Thymus (tissue), 11 donors: ENCODE measurements at regions not wholly inside any gene's neighbourhood (a gene's known extent, or its start where the extent isn't known, plus 50 kb on each side); places are given as distances from the start of the nearest gene placed in this dataset.
"Not testable (repeated sequence)": the region's sequence is repeated elsewhere in the genome, so short reads cannot be mapped to it uniquely, and the experiment has no call there.

ENCODE experiments used
- DNase-seq, 9 donors: peaks; one replicate each; pipeline ENCODE4 v3.0.0-alpha.2; 2013; ENCODE audit warnings: low spot score in 9 of 9, low read depth in 6 of 9, missing footprints in 1 of 9
- H3K27ac ChIP-seq, 2 donors: one replicate each; pipeline ENCODE4 v1.5.1; 2013; ENCODE audit warnings: control low read depth in 1 of 2, low read depth in 1 of 2, low read length in 1 of 2, mild to moderate bottlenecking in 1 of 2, moderate library complexity in 1 of 2
- H3K27me3 ChIP-seq, 2 donors: one replicate each; pipeline ENCODE4 v1.5.1; 2013; ENCODE audit warnings: low read length in 1 of 2; ENCODE audit not compliant: control insufficient read depth in 2 of 2, insufficient read depth in 1 of 2
- H3K36me3 ChIP-seq, 2 donors: one replicate each; pipeline ENCODE4 v1.5.1; 2013; ENCODE audit warnings: low read length in 1 of 2, mild to moderate bottlenecking in 1 of 2, moderate library complexity in 1 of 2; ENCODE audit not compliant: control insufficient read depth in 2 of 2, insufficient read depth in 2 of 2
- H3K4me1 ChIP-seq, 2 donors: one replicate each; pipeline ENCODE4 v1.5.1; 2013; ENCODE audit warnings: low read length in 2 of 2; ENCODE audit not compliant: control insufficient read depth in 2 of 2, insufficient read depth in 2 of 2
- H3K4me3 ChIP-seq, 2 donors: one replicate each; pipeline ENCODE4 v1.5.1; 2013; ENCODE audit warnings: low read length in 2 of 2, control low read depth in 1 of 2, mild to moderate bottlenecking in 1 of 2
- H3K9me3 ChIP-seq, 2 donors: one replicate each; pipeline ENCODE4 v1.5.1; 2013; ENCODE audit warnings: low read length in 1 of 2, mild to moderate bottlenecking in 1 of 2; ENCODE audit not compliant: control insufficient read depth in 2 of 2, insufficient read depth in 1 of 2
- WGBS: extraction: QIAGEN DNeasy Blood & Tissue Kit; methylation state at CpG from one replicate; pipeline ENCODE4 v1.1.7; 2013; 5-methylcytosine and 5-hydroxymethylcytosine counted together
- donor health status: healthy.

DNA sequence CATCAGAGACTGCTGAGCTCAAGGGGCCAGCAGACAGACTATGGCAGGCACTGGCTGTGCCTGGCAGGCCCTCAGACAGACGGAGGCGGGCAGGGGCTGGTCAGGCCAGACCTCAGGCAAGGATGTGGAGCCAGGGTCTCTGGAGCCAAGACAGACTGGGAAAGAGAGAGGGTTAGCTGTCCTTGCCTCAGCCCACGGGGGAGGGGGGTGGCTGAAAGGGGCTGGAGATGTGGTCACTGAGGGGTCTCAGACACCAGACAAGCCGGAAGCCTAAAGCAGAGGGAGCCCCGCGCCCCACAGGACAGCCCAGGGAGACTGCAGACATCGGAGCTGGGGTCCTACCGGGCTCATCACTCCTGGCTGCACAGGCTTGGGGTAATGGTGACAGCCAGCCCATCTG is 141.2 kb upstream of the FOXD4L5 start:
- 93% methylated on average over 8 of the region's 8 CpGs for WGBS
- Histone ChIP-seq H3K27ac (no peak overlapping the region), H3K9me3 (peaks cover 8 to 34% of the 10 kb centered on the region in 2 donors), H3K4me3 (no peak overlapping the region), H3K27me3 (no peaks in the 10 kb centered on the region), H3K4me1 (no peaks in the 10 kb centered on the region), H3K36me3 (no peaks in the 10 kb centered on the region)
- DNase-seq = no peak

DNA sequence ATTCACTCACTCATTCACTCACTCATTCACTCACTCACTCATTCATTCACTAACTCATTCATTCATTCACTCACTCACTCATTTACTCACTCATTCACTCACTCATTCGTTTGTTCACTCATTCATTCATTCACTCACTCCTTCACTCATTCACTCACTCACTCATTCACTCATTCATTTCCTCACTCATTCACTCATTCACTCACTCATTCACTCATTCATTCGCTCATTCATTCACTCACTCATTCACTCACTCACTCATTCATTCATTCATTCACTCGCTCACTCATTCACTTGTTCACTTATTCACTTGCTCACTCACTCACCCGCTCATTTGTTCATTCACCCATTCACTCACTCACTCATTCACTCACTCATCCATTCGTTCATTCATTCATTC is 140.2 kb upstream of the FOXD4L5 start:
- peaks cover 8 to 31% of the 10 kb centered on the region in 2 donors for H3K9me3 ChIP-seq
- H3K36me3 ChIP-seq, H3K4me1 ChIP-seq, H3K27ac ChIP-seq, DNase-seq, H3K4me3 ChIP-seq, H3K27me3 ChIP-seq: not testable (repeated sequence)
- 55% methylated on average over 5 of the region's 5 CpGs for WGBS

DNA sequence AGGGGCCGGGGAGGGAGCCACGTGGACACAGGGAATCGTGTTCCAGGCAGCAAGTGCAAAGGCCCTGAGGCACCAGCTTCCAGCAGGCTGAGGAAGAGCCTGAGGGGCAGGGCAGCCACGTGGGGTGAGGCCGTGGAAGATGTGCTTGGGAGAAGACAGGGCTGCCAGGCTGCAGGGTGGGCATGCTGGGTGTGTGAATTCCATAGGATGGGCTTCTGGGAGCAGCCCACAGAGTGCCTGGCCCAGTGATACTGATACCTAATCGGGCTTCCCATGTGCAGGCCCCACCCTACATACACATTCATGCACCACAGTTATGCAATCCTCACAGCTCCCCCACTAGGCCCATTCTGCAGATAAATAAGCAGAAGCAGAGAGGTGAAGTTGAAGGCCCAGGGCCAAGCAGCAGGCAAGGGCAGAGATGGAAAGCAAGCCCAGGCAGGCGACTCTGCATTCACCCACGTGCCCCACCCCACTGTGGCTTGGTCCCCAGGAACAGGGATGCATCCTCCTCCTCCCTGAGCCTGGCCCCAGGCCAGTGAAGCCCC is 139.5 kb upstream of the FOXD4L5 start:
- not testable (repeated sequence) for DNase-seq, H3K36me3 ChIP-seq, H3K4me1 ChIP-seq, H3K4me3 ChIP-seq, H3K27me3 ChIP-seq, H3K27ac ChIP-seq
- WGBS = 78% methylated on average over 8 of the region's 8 CpGs
- peaks cover 6 to 24% of the 10 kb centered on the region in 2 donors for H3K9me3 ChIP-seq

DNA sequence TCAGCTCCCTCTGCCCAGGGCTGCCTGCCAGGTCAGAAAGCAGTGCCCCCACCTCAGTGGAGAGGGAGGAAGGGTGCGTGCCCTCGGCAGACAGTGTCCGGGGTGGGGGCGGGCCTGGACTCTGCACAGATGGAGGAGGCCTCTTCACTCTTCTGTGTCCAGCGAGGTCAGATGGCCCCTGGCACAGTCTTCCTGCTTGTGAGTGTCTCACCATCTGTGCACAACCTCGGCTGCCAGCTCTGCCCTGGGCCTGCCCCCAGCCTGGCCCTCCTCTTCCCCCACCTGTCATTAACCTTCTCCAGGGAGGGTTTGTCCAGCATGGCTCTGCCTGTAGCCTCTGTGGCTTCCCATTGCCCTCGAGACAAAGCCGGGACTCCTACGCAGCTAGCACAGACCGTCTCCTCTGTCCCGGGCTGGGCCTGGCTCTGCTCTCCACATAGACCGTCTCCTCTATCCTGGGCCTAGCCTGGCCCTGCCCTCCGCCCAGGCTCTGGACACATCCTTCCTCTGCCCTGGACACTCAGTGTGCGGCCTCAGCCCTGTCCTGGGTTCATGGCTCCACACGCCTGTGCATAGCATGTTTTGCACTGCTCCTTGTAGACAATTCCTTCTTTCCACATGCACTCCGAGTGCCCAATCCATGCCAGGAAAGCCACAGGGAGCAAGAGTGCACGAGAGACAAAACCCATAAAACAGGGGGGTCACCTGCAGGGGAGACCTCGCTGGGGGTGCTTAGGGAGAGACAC is 138.9 kb upstream of the FOXD4L5 start:
- H3K4me1 ChIP-seq, H3K27ac ChIP-seq, DNase-seq, H3K27me3 ChIP-seq, H3K36me3 ChIP-seq, H3K4me3 ChIP-seq: not testable (repeated sequence)
- H3K9me3 ChIP-seq = peaks cover 6 to 18% of the 10 kb centered on the region in 2 donors
- WGBS = 91% methylated on average over 18 of the region's 18 CpGs

DNA sequence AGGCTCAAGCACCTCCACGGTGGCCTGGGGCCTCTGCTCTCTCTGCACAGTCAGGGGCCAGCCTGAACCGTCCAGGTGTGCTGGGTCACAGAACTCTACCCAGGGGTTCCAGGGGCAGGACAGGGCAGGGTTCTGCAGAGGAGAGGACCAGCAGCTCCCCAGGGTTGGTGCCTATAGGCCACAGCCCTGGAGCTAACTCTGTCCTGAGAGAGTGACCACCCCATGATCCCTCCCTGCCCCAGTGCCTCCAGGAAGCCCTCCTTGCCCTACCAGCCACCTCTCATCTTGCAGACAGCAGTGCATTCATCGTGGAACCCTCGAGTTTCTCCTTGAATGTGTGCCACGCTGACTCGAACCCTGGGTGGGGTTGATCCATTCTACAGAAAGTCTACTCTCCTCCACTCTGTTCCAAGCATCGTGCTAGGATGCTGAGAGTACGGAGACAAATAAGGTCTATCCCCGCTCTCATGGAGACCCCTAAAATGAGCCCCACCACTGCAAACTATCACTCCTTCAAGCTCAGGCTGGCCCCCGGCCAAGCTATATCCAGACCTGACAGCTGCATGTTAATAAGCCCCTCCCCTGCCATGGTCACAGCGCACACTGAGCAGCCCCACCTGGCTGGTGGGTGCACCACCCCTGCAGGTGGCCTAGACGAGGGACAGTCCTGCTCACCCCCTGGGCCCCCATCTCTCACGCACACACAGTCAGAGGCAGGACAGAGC is 138.1 kb upstream of the FOXD4L5 start:
- H3K9me3 ChIP-seq = peaks cover 6 to 16% of the 10 kb centered on the region in 2 donors
- not testable (repeated sequence) for DNase-seq, H3K4me1 ChIP-seq, H3K4me3 ChIP-seq, H3K36me3 ChIP-seq, H3K27ac ChIP-seq, H3K27me3 ChIP-seq
- 86% methylated on average over 12 of the region's 13 CpGs for WGBS

DNA sequence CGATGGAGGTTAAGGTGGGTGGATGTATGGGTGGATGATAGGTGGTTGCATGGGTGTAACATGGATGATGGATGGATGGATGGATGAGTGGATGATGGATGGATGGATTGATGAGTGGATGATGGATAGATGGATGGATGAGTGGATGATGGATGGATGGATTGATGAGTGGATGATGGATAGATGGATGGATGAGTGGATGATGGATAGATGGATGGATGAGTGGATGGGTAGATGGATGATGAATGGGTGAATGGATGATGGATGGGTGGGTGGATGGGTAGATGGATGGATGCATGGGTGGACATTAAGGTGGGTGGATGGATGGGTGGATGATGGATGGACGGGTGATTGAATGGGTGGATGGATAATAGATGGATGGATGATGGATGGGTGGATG is 136.5 kb upstream of the FOXD4L5 start:
- not testable (repeated sequence) for H3K36me3 ChIP-seq, H3K4me3 ChIP-seq, DNase-seq, H3K27me3 ChIP-seq, H3K4me1 ChIP-seq, H3K9me3 ChIP-seq, H3K27ac ChIP-seq
- WGBS = 63% methylated on average over 2 of the region's 2 CpGs

DNA sequence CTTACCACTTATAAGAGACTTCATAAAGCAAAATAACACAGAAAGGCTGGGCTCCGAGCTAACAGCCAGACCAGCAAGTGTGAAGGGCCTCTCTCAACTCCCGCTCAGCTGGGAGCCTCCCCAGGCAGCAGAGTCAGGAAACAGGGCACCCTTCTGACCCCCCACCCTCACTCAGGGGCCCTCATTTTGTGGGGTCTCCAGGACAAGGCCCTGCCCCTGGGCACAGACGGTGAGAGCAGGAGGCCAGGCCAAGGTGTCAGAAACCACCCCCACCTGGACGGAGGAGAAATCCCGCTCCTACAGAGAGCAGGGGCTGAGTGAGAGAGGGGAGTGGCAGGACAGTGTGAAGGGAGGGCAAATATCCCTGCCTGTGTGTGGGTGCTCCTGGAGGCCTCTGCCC is 135.8 kb upstream of the FOXD4L5 start:
- Histone ChIP-seq H3K9me3 (peaks cover 0 to 4% of the 10 kb centered on the region in 2 donors), H3K4me3 (no peak overlapping the region), H3K4me1 (no peaks in the 10 kb centered on the region), H3K36me3 (no peaks in the 10 kb centered on the region), H3K27ac (no peak overlapping the region), H3K27me3 (no peaks in the 10 kb centered on the region)
- WGBS = 82% methylated on average over 5 of the region's 5 CpGs
- no peak for DNase-seq

DNA sequence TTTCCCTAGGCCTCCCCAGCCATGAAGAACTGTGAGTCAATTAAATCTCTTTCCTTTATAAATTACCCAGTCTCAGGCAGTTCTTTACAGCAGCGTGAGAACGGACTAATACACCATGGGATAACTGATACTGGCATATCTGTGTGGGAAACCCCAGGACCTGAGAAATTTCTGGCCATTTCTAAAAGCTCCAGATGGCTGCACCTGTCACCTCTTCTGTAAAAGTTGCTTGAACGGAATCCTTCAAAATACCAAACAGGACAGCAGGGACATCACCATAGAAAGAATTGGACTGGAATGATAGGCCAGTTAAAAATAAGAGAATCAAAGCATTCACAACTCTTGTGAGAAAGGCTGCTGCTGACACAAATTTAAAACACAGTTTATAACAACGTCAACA is 134.0 kb upstream of the FOXD4L5 start:
- H3K4me1 ChIP-seq, H3K9me3 ChIP-seq, DNase-seq, H3K4me3 ChIP-seq, H3K27ac ChIP-seq, H3K36me3 ChIP-seq, H3K27me3 ChIP-seq: not testable (repeated sequence)
- 75% methylated on average over 4 of the region's 4 CpGs for WGBS

DNA sequence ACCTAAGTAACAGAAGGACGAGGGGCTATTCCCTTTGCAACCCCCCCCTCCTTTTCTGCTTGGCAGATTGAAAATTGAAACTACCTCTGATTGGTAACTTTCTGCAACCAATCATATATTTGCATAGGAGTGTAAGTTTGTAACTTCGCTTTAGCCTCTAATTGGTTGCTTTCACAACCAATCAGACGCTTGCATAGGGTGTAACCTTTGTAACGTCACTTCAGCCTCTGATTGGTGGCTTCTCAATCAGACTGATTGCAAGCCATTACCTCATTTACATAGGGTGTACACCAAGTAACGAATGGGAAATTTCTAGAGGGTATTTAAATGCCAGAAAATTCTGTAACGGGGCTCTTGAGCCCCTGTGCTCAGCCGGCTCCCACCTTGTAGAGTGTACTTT is 131.9 kb upstream of the FOXD4L5 start:
- H3K4me3 ChIP-seq, H3K4me1 ChIP-seq, H3K27ac ChIP-seq, DNase-seq, H3K36me3 ChIP-seq, H3K27me3 ChIP-seq: not testable (repeated sequence)
- peaks cover 3 to 10% of the 10 kb centered on the region in 2 donors for H3K9me3 ChIP-seq
- WGBS = 70% methylated on average over 7 of the region's 7 CpGs
